C4-2B (cell line): ENCODE measurements at regions not wholly inside any gene's neighbourhood (a gene's known extent, or its start where the extent isn't known, plus 50 kb on each side); places are given as distances from the start of the nearest gene placed in this dataset.

Experiments used
- ZFX ChIP-seq: fragments of 450-650 bp; IDR thresholded peaks from 2 replicates; pipeline ENCODE4 v1.6.1; 2017
- TF ChIP-seq, protein P1 (sequence below): fragments of 450-650 bp; conservative IDR thresholded peaks from 2 replicates; pipeline ENCODE4 v1.5.1; 2017; ENCODE audit warnings: mild to moderate bottlenecking

DNA sequence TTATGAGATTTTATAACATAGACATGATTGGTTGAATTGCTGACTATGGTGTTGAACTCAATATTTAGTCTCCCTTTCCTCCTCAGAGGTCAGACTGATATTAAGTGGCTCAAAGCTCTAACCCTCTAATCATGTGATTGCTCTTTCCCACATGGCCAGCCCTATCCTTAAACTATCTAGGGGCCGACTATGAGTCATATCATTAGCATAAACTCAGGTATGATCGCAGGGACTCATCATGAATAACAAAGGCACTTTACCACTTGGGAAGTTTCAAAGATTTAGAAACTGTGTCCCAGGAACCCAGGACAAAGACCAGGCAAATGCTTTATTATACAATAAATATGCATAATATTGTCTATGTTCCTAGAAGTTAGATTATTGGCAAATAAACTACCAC is 894.6 kb upstream of the NEGR1 start:
- TF ChIP-seq, protein P1, sequence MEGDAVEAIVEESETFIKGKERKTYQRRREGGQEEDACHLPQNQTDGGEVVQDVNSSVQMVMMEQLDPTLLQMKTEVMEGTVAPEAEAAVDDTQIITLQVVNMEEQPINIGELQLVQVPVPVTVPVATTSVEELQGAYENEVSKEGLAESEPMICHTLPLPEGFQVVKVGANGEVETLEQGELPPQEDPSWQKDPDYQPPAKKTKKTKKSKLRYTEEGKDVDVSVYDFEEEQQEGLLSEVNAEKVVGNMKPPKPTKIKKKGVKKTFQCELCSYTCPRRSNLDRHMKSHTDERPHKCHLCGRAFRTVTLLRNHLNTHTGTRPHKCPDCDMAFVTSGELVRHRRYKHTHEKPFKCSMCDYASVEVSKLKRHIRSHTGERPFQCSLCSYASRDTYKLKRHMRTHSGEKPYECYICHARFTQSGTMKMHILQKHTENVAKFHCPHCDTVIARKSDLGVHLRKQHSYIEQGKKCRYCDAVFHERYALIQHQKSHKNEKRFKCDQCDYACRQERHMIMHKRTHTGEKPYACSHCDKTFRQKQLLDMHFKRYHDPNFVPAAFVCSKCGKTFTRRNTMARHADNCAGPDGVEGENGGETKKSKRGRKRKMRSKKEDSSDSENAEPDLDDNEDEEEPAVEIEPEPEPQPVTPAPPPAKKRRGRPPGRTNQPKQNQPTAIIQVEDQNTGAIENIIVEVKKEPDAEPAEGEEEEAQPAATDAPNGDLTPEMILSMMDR = no peak
- TF ChIP-seq ZFX = no peak
